ENCODE measurements at regions not wholly inside any gene's neighbourhood (a gene's known extent, or its start where the extent isn't known, plus 50 kb on each side); places are given as distances from the start of the nearest gene placed in this dataset.

DNA sequence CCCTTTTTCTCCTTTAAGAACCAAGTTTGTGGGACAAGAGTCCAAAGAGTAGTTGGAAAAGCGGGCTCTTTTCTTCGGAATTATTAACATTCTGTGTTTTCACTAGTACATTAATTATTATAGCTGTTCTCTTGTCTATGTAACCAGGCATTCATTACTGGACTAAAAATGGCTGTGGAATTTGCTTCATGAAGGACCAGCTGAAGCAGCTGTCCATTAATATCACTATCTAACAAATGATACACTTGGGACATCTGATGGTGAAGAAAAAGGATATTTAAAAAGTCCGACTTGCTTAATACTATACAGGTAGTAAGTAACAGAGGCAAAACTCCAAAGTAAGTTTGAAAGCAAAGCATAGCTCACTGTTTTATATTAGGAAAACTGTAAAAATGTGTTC is 728.9 kb upstream of the DPPA4 start:
- H3K27me3 Mint-ChIP-seq (ENCODE audit: low read depth), result no peaks in the 10 kb centered on the region
- peaks cover 0 to 2% of the 10 kb centered on the region in 2 donors for H3K9me3 Mint-ChIP-seq
- no peaks in the 10 kb centered on the region for H3K36me3 Mint-ChIP-seq (ENCODE audit: insufficient read depth in 2 of 2)
- ATAC-seq (replicated peaks in 1 of 2) (no peak), DNase-seq (no peak)
- peaks cover 17% of the 10 kb centered on the region for H3K4me1 Mint-ChIP-seq (ENCODE audit: low read depth)
- H3K4me3 Mint-ChIP-seq, result no peak overlapping the region
- H3K27ac Mint-ChIP-seq, result no peak overlapping the region

DNA sequence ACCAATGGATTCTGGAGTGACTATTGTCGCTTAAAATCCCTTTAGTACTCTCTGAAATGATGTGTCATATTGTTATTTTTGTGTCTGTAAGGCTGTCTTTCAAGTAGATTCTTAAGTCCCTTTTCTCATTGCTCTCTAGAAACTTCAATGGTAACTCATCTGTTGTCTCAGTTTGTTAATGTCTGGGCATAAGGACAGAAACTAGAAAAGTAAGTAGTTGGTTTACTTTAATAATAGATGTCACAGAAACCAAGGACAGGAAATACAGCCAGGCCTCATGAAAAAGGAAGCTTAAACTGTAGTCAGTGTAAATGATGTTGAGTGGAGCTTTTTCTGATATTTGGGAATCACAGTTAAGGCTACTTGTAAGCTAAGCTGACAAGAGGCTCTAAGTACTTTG is 730.2 kb upstream of the DPPA4 start:
- ATAC-seq (replicated peaks in 1 of 2) (no peak), DNase-seq (no peak)
- Mint-ChIP-seq H3K36me3 (ENCODE audit: insufficient read depth in 2 of 2) (peaks cover 0 to 5% of the 10 kb centered on the region in 2 donors), H3K27ac (no peak overlapping the region), H3K4me3 (no peak overlapping the region), H3K9me3 (peaks cover 2 to 6% of the 10 kb centered on the region in 2 donors), H3K4me1 (ENCODE audit: low read depth) (peaks cover 17% of the 10 kb centered on the region), H3K27me3 (ENCODE audit: low read depth) (no peaks in the 10 kb centered on the region)

DNA sequence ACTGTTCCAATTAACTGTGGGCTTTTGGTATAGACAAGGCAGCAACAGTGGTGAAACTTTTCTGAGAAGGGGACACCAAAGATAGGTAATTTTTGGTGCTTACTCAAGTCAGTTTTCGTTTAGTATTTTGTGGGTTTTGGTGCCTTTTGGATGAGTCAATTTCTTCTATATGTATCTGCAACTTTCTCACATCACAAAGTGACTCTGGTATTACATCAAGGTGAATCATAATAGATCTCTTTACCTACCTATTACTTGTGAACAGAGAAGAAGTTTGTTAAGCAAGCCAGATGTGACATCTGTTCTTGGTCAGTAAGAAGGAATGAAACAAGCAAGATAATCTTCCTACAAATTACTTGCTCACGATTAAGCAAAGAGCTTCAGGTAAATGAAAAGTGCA is 732.4 kb upstream of the DPPA4 start:
- Mint-ChIP-seq H3K27me3 (ENCODE audit: low read depth) (no peaks in the 10 kb centered on the region), H3K4me1 (ENCODE audit: low read depth) (peaks cover 17% of the 10 kb centered on the region), H3K36me3 (ENCODE audit: insufficient read depth in 2 of 2) (peaks cover 0 to 5% of the 10 kb centered on the region in 2 donors), H3K9me3 (peaks cover 2 to 6% of the 10 kb centered on the region in 2 donors), H3K27ac (peak overlapping the region; percentile 82), H3K4me3 (peak overlapping the region in 1 of 2 donors; percentile 72)
- ATAC-seq (replicated peaks in 1 of 2), result peak; percentile 88 to 92
- peak in 1 of 2 donors; percentile 3 for DNase-seq

DNA sequence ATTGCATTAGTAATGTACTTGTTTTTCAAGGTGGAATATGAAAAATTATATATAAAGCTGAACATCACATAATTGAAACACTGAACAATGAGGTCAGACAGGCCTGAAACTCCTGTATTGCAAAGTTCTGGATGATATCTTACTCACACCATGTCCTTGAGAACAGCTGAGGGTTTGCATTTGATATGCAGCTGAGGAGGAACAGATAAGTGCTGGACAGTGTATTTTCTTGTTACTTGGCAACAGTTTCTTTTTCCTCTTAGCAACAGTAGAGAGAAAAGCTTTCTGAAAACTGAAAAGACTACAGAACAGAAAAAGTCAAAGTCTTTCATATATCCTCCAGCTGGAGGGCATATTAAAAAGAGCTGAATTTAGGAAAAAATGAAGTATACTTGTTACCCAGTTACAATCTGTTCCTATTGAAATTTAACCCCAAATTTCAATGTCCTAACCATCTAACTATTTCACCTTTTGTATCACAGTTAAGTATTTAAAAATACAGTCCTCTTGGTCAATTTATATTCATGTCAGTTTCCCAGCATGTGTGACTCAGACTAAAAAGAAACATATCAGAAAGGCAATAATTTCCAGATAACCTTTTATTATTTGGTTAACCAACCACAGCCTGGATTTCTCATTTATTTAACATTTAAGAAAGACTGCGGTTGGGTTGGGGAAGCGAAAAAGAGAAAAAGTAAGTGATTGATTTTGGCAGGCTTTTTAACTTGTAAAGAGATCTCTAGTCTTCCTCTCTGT is 733.0 kb upstream of the DPPA4 start:
- no peaks in the 10 kb centered on the region for H3K27me3 Mint-ChIP-seq (ENCODE audit: low read depth)
- peaks cover 0 to 5% of the 10 kb centered on the region in 2 donors for H3K36me3 Mint-ChIP-seq (ENCODE audit: insufficient read depth in 2 of 2)
- peak; percentile 83 to 84 for ATAC-seq (replicated peaks in 1 of 2)
- H3K4me1 Mint-ChIP-seq (ENCODE audit: low read depth), result peaks cover 17% of the 10 kb centered on the region
- peak overlapping the region in 1 of 2 donors; percentile 72 for H3K4me3 Mint-ChIP-seq
- peak in 1 of 2 donors; percentile 7 for DNase-seq
- H3K9me3 Mint-ChIP-seq, result peaks cover 2 to 6% of the 10 kb centered on the region in 2 donors
- peak overlapping the region; percentile 82 for H3K27ac Mint-ChIP-seq

DNA sequence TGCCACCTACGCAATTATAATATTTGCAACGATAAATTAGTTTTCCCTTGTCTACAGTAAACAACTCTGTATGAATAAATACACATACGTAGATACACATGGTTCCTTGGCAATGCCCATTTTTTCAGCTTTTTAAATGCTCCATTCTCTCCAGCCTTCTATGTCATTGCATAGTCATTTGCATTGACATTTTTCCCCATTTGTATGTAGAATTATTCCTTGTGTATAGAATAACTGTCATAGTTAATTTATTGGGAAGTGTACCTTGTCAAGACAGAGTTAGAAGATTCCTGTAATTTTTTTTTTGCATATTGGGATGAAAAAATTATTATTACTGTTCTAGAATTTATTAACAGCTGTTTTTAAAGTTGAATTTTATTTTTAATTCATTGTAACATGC is 736.7 kb upstream of the DPPA4 start:
- no peaks in the 10 kb centered on the region for H3K27me3 Mint-ChIP-seq (ENCODE audit: low read depth)
- no peak for DNase-seq
- H3K36me3 Mint-ChIP-seq (ENCODE audit: insufficient read depth in 2 of 2), result peaks cover 0 to 5% of the 10 kb centered on the region in 2 donors
- H3K27ac Mint-ChIP-seq, result no peak overlapping the region
- H3K4me3 Mint-ChIP-seq, result no peak overlapping the region
- H3K9me3 Mint-ChIP-seq, result peaks cover 0 to 6% of the 10 kb centered on the region in 2 donors
- ATAC-seq (replicated peaks in 1 of 2), result no peak
- peaks cover 17% of the 10 kb centered on the region for H3K4me1 Mint-ChIP-seq (ENCODE audit: low read depth)

DNA sequence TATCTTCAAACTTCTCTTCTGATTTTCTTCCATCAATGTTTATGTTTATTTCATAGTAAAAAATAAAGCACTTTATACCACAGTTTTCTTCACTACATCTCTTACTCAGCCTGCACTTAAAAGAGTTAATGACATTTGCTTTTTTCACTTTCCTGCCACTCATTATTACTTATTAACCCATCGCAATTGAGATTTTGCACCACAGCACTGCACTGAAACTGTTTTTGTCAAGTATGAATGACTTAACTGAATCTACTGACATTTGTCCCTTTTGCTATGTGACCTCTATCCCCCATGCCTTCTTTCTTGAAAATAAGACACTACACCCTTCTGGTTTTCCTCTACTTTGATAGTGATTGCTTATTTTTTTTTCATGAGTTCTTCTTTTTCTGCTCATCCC is 739.7 kb upstream of the DPPA4 start:
- Mint-ChIP-seq H3K27me3 (ENCODE audit: low read depth) (peaks cover 8% of the 10 kb centered on the region), H3K4me1 (ENCODE audit: low read depth) (no peaks in the 10 kb centered on the region), H3K9me3 (no peaks in the 10 kb centered on the region), H3K27ac (no peak overlapping the region), H3K4me3 (no peak overlapping the region), H3K36me3 (ENCODE audit: insufficient read depth in 2 of 2) (no peaks in the 10 kb centered on the region)
- no peak for ATAC-seq (replicated peaks in 1 of 2)
- no peak for DNase-seq

DNA sequence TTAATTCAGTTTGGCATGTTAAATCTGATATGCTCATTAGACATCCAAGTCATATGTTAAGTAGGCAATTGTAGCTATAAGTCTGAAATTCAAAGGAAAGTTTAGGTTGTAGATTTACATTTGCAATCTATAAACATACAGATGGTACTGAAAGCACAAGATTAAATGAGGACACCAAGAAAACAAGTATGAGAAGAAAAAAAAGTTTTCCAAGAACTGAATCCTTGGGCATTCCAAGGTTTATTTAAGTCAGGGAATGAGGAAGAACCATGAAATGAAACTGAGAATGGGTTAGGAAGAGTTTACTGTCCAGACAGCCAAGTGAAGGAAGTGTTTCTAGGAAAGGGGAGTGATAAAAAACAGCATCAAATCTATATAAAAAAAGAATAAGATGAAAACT is 756.1 kb upstream of the DPPA4 start:
- H3K4me1 Mint-ChIP-seq (ENCODE audit: low read depth), result no peaks in the 10 kb centered on the region
- no peak for DNase-seq
- H3K36me3 Mint-ChIP-seq (ENCODE audit: insufficient read depth in 2 of 2), result no peaks in the 10 kb centered on the region

DNA sequence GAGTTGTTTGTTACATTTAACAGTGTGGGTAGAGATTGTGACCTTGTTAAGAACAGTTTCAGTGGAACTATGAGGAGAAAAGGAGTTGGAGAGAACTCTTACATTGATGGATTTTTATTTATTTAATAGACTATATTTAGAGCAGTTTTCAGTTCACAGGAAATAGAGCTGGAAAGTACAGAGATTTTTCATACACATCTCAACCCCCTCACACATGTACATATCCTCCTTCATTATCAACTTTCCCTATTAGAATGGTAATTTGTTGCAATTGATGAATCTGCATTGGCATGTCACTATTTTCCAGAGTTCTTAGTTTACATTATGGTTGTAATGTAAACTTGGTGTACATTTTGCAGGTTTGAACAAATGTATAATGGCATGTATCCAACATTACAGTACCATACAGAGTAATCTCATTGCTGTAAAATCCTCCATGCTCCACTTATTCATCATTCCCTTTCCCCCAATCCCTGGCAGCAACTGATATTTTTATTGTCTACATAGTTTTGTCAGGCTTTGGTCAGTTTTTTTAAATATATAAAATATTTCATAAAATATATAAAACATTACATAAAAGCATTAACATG is 756.6 kb upstream of the DPPA4 start:
- Mint-ChIP-seq H3K27ac (no peak overlapping the region), H3K4me3 (no peak overlapping the region), H3K9me3 (peaks cover 0 to 4% of the 10 kb centered on the region in 2 donors), H3K27me3 (ENCODE audit: low read depth) (peaks cover 12% of the 10 kb centered on the region), H3K36me3 (ENCODE audit: insufficient read depth in 2 of 2) (no peaks in the 10 kb centered on the region), H3K4me1 (ENCODE audit: low read depth) (no peaks in the 10 kb centered on the region)
- DNase-seq (no peak), ATAC-seq (replicated peaks in 1 of 2) (no peak)

More for the DNA sequence above, 756.1 kb upstream of the DPPA4 start:
- no peak overlapping the region for H3K4me3 Mint-ChIP-seq
- no peak for ATAC-seq (replicated peaks in 1 of 2)
- peaks cover 0 to 4% of the 10 kb centered on the region in 2 donors for H3K9me3 Mint-ChIP-seq
- no peak overlapping the region for H3K27ac Mint-ChIP-seq
- peaks cover 12% of the 10 kb centered on the region for H3K27me3 Mint-ChIP-seq (ENCODE audit: low read depth)

DNA sequence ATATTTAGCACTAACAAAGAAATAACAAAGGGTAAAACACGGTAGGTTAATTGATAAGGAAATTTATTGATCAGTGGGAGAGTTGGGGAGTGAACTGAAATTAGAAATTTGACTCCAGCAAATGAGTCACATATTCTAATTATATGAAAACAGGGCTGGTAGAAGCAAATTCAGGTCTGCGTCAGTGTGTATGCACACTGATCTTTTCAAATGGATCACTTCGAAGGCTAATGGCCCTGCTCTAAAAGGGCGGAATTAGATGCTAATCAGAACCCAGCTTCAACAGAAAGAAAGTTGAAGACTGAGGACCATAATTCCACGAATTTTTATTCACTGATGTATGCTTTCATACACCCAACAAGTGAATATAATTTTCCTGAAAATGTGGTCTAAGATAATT is 762.4 kb upstream of the DPPA4 start:
- Mint-ChIP-seq H3K27me3 (ENCODE audit: low read depth) (no peaks in the 10 kb centered on the region), H3K36me3 (ENCODE audit: insufficient read depth in 2 of 2) (no peaks in the 10 kb centered on the region), H3K4me3 (no peak overlapping the region), H3K4me1 (ENCODE audit: low read depth) (no peaks in the 10 kb centered on the region), H3K9me3 (peaks cover 0 to 4% of the 10 kb centered on the region in 2 donors), H3K27ac (no peak overlapping the region)
- DNase-seq (no peak), ATAC-seq (replicated peaks in 1 of 2) (no peak)

DNA sequence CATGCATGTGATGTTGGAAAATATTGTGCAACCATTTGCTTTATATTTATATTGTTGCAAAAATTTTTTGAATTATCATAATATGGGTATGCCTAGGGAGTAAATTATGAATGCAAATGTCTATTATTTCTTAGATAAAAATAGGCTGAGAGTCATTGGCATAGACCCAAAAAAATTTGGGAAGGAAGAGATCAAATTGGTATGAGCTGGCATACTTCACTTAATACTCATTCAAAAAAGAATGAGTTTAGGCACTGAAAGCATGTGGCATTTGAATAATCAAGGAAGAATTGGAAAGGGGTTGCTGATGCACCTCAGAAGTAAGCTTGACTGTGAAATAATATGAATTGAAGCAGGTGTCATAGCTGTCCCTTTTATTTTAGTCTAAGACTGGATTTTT is 764.0 kb upstream of the DPPA4 start:
- ATAC-seq (replicated peaks in 1 of 2) (no peak), DNase-seq (no peak)
- Mint-ChIP-seq H3K36me3 (ENCODE audit: insufficient read depth in 2 of 2) (no peaks in the 10 kb centered on the region), H3K4me1 (ENCODE audit: low read depth) (no peaks in the 10 kb centered on the region), H3K27ac (no peak overlapping the region), H3K27me3 (ENCODE audit: low read depth) (no peaks in the 10 kb centered on the region), H3K4me3 (no peak overlapping the region), H3K9me3 (peaks cover 0 to 4% of the 10 kb centered on the region in 2 donors)

DNA sequence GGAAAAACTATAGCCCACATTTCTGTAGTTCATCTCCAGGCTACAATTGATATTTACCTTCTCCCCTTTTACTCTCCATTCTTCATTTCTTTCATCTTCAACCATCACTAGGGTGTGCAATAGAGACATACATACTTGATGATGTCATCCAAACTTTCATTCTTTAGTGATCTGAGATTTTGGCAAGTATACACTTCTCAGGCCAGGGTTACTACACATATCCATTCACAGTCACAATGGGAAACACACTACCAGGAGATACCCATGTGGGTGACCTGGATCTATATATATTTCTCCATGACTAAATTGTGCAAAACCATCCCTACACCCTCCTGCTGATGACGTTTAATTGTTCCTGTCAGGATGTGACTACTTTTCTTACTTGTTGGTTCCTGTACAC is 769.5 kb upstream of the DPPA4 start:
- peak in 1 of 2 donors; percentile 32 for ATAC-seq (replicated peaks in 1 of 2)
- Mint-ChIP-seq H3K4me1 (ENCODE audit: low read depth) (no peaks in the 10 kb centered on the region), H3K9me3 (no peaks in the 10 kb centered on the region), H3K27me3 (ENCODE audit: low read depth) (no peaks in the 10 kb centered on the region), H3K4me3 (no peak overlapping the region), H3K27ac (no peak overlapping the region), H3K36me3 (ENCODE audit: insufficient read depth in 2 of 2) (no peaks in the 10 kb centered on the region)
- DNase-seq, result no peak

DNA sequence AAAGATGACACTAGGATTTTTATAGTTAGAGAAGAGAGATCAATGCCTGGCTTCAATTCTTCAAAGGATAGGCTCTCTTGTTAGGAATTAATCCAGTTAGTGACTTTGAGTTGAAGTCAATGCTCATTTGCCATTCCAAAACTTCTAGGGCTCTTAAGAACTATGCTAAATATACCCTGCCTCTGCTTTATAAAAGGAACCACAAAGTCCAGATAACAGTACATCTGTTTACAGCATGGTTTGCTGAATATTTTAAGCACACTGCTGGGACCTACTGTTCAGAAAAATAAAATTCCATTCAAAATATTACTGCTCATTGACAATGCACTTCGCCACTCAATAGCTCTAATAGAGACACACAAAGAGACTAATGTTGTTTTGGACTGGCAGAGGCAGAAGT is 786.6 kb upstream of the DPPA4 start:
- Mint-ChIP-seq H3K9me3 (peaks cover 2% of the 10 kb centered on the region in 2 donors), H3K27me3 (ENCODE audit: low read depth) (no peaks in the 10 kb centered on the region), H3K4me3 (no peak overlapping the region), H3K36me3 (ENCODE audit: insufficient read depth in 2 of 2) (no peaks in the 10 kb centered on the region), H3K4me1 (ENCODE audit: low read depth) (no peaks in the 10 kb centered on the region), H3K27ac (no peak overlapping the region)
- DNase-seq, result no peak
- ATAC-seq (replicated peaks in 1 of 2), result no peak

DNA sequence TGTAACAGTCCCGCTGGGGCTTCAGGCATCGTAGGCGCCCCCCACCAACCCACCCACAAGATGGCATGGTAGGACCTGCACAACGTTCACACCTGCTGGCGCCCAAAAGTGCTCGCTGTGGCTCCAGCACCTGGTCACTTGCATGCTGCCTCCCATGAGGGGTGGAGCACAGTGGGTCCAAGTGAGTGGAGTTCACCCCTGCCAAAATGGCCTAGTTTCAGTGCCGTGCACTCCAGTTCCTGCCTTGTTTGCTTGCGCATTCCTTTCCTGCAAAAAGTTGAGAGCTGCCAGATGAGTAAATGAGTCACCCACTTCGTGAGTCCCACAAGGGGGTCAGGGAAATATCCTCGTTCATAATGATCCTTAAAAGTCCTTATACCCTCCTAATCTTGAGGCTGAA is 788.7 kb upstream of the DPPA4 start:
- no peaks in the 10 kb centered on the region for H3K36me3 Mint-ChIP-seq (ENCODE audit: insufficient read depth in 2 of 2)
- ATAC-seq (replicated peaks in 1 of 2) (no peak), DNase-seq (no peak)
- no peaks in the 10 kb centered on the region for H3K4me1 Mint-ChIP-seq (ENCODE audit: low read depth)
- H3K27me3 Mint-ChIP-seq (ENCODE audit: low read depth), result no peaks in the 10 kb centered on the region
- H3K27ac Mint-ChIP-seq, result no peak overlapping the region
- peaks cover 2 to 4% of the 10 kb centered on the region in 2 donors for H3K9me3 Mint-ChIP-seq
- H3K4me3 Mint-ChIP-seq, result no peak overlapping the region

DNA sequence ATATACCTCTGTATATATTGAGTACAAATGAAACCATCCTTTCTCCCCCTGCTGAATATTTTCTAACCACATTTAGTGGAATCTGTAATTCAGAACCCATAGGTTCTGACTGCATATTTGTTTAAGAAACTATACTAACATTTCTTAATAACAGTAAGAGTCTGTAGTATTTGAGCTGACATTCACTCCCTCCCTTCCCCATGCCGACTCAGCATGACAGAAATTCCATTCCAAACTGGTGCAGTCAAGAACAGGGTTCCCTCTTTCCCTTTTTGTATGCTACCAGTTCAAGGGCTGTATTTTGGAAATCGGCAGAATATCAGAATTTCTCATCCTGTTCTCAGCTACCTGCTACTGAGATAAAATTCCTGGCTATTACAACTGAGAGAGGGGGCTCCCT is 796.6 kb upstream of the DPPA4 start:
- no peak for ATAC-seq (replicated peaks in 1 of 2)
- H3K9me3 Mint-ChIP-seq, result peaks cover 3 to 6% of the 10 kb centered on the region in 2 donors
- no peak overlapping the region for H3K27ac Mint-ChIP-seq
- no peak for DNase-seq
- H3K27me3 Mint-ChIP-seq (ENCODE audit: low read depth), result no peaks in the 10 kb centered on the region
- peaks cover 0 to 1% of the 10 kb centered on the region in 2 donors for H3K36me3 Mint-ChIP-seq (ENCODE audit: insufficient read depth in 2 of 2)
- H3K4me3 Mint-ChIP-seq, result no peak overlapping the region
- no peaks in the 10 kb centered on the region for H3K4me1 Mint-ChIP-seq (ENCODE audit: low read depth)

All from activated T-cell treated with anti-CD3 and anti-CD28 coated beads, Interleukin-2, amount 50 U/mL, for 72 hours (primary cell).